Jurkat, Clone E6-1 (cell line): ENCODE measurements at regions not wholly inside any gene's neighbourhood (a gene's known extent, or its start where the extent isn't known, plus 50 kb on each side); places are given as distances from the start of the nearest gene placed in this dataset.
"Not testable (repeated sequence)": the region's sequence is repeated elsewhere in the genome, so short reads cannot be mapped to it uniquely, and the experiment has no call there.

Experiments used
- DNase-seq: peaks from one replicate; pipeline ENCODE4 v3.0.0-alpha.2; 2011; ENCODE audit warnings: low read depth, low spot score
- H3K4me3 ChIP-seq: 2 replicates; pipeline ENCODE4 v1.5.1; 2011; ENCODE audit warnings: mild to moderate bottlenecking, low read length, control low read depth, moderate library complexity

GRCh38 chr12:17286874-17287273, 680.9 kb upstream of the LMO3 start:
- no peak overlapping the region for H3K4me3 ChIP-seq
- no peak for DNase-seq

GRCh38 chr12:17284873-17285272, 678.9 kb upstream of the LMO3 start:
- DNase-seq, result no peak

GRCh38 chr12:17283563-17283962, 677.6 kb upstream of the LMO3 start:
- no peak for DNase-seq
- H3K4me3 ChIP-seq, result no peak overlapping the region

More at GRCh38 chr12:17284873-17285272, 678.9 kb upstream of the LMO3 start:
- H3K4me3 ChIP-seq, result no peak overlapping the region

GRCh38 chr12:17282169-17282568, 676.2 kb upstream of the LMO3 start:
- not testable (repeated sequence) for H3K4me3 ChIP-seq, DNase-seq

- no peak for DNase-seq
Measured at GRCh38 chr12:17278946-17279345, 673.0 kb upstream of the LMO3 start.

GRCh38 chr12:17276196-17276595, 670.2 kb upstream of the LMO3 start:
- no peak for DNase-seq
- no peak overlapping the region for H3K4me3 ChIP-seq

More at GRCh38 chr12:17278946-17279345, 673.0 kb upstream of the LMO3 start:
- H3K4me3 ChIP-seq, result no peak overlapping the region

- no peak for DNase-seq
- H3K4me3 ChIP-seq, result no peak overlapping the region
Measured at GRCh38 chr12:17266856-17267255, 660.9 kb upstream of the LMO3 start.

GRCh38 chr12:17264603-17265002, 658.6 kb upstream of the LMO3 start:
- DNase-seq, result no peak

GRCh38 chr12:17239874-17240273, 633.9 kb upstream of the LMO3 start:
- no peak for DNase-seq
- no peak overlapping the region for H3K4me3 ChIP-seq

More at GRCh38 chr12:17264603-17265002, 658.6 kb upstream of the LMO3 start:
- no peak overlapping the region for H3K4me3 ChIP-seq

GRCh38 chr12:17235996-17236395, 630.0 kb upstream of the LMO3 start:
- no peak overlapping the region for H3K4me3 ChIP-seq
- DNase-seq, result no peak

- DNase-seq, result no peak
- no peak overlapping the region for H3K4me3 ChIP-seq
Measured at GRCh38 chr12:17215759-17216570, 610.0 kb upstream of the LMO3 start.

- no peak overlapping the region for H3K4me3 ChIP-seq
- no peak for DNase-seq
Measured at GRCh38 chr12:17214929-17215328, 609.0 kb upstream of the LMO3 start.

- no peak overlapping the region for H3K4me3 ChIP-seq
- DNase-seq, result no peak
Measured at GRCh38 chr12:17206553-17206952, 600.6 kb upstream of the LMO3 start.

- H3K4me3 ChIP-seq, result no peak overlapping the region
- DNase-seq, result no peak
Measured at GRCh38 chr12:17204289-17205054, 598.5 kb upstream of the LMO3 start.

GRCh38 chr12:17203497-17203896, 597.5 kb upstream of the LMO3 start:
- no peak for DNase-seq
- H3K4me3 ChIP-seq, result no peak overlapping the region

GRCh38 chr12:17197971-17198370, 592.0 kb upstream of the LMO3 start:
- H3K4me3 ChIP-seq, result no peak overlapping the region
- DNase-seq, result no peak

- H3K4me3 ChIP-seq, result no peak overlapping the region
- DNase-seq, result no peak
Measured at GRCh38 chr12:17192721-17193120, 586.8 kb upstream of the LMO3 start.

- no peak overlapping the region for H3K4me3 ChIP-seq
- no peak for DNase-seq
Measured at GRCh38 chr12:17169726-17170471, 563.9 kb upstream of the LMO3 start.

- no peak overlapping the region for H3K4me3 ChIP-seq
- no peak for DNase-seq
Measured at GRCh38 chr12:17159506-17160300, 553.7 kb upstream of the LMO3 start.
